GM12872 (cell line): ENCODE measurements at regions not wholly inside any gene's neighbourhood (a gene's known extent, or its start where the extent isn't known, plus 50 kb on each side); places are given as distances from the start of the nearest gene placed in this dataset.

Experiments
- CTCF ChIP-seq: IDR thresholded peaks from 3 replicates; pipeline ENCODE4 v1.5.1; 2011; ENCODE audit warnings: low read depth, mild to moderate bottlenecking, low read length, moderate library complexity; ENCODE audit not compliant: insufficient read depth

DNA sequence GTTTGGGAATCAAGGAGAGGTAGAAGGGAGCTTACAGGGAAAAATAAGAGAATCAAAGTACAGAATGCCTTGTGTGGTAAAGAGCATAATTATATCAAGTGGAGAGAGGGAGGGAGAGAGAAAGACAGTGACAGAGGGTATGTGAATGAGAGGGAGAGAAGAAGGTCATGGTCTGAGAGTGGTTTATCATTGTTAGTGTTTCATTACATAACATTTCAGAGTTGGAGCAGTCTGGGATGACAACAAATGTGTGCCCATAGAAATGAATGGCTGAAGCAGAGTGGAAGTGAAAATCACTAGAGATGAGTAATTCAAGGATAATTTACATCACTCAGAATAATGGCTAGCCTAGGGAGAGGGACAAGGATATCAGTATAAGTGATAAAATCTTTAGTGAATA lies 799.2 kb downstream of the TLE1 start:
- no peak for TF ChIP-seq CTCF

DNA sequence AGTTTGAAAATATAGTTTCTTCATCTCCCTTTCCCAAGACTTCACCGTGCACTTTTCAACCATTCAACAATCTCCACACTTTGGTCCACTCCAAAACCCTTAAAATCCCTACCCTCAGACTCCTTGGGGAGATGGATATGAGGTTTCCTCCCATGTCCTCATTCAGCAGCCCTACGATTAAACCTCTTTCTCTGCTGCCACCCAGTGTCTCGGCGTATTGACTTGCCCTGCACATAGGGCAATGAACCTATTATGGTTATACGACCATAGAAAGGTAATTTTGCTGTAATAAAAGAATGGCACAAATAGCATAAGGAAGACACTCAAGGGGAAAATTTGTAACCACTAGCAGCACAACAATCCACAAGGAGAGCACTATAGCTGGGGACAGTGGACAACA lies 803.5 kb downstream of the TLE1 start:
- no peak for TF ChIP-seq CTCF

DNA sequence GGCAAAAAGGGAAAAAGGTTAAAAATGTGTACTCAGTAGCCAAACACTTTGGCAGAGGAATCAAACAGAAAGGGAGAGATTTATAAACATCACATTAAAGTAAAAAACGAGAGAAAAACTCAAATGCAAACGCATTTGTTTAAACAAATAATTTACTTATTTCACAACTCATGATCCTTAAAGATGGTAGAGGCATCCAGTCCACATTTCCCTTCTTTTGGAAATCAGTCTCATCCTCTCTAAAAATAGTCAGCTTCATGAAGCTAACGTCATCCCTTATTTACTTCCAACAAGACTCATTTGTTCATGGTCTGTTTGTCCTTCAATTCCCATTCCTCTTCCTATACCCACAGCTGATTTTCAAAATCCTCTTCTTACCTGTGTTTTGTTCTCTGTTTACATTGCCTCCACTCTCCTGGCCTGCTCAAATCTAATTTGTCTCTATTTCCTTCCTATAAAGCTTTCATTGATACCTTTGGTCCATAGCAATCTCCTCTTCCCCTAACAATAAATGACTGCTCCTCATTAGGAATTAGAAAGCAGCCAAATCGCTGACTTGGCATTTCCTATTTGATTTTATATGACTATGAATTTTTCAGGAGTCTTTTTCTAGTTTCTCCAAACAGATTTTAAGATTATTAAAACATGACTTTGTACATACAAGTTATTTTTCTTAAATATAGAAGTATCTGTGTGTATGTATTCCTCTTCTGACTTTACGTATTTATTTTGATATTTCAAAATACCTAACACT lies 805.3 kb downstream of the TLE1 start:
- no peak for TF ChIP-seq CTCF

DNA sequence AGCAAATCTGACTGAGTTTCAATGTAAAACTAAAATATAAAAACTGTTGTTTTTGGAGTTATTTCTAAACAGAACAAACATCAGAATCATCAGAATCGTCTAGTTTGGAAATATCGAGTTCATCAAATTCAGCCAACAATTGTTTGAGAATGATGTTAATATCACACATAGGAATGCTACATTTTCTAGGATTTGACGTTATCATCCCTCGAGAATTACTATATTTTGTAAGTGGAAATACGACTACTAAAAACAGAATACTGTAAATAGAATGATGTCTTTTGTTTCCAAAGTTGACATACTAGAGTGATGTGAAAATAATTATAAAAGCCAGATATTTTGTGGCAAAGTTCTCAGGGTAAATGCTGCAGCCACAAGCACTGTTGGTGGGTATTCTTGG lies 805.9 kb downstream of the TLE1 start:
- no peak for TF ChIP-seq CTCF

- TF ChIP-seq CTCF, result no peak
Observed at GRCh38 chr9:80881940-80882339, 807.4 kb downstream of the TLE1 start.

DNA sequence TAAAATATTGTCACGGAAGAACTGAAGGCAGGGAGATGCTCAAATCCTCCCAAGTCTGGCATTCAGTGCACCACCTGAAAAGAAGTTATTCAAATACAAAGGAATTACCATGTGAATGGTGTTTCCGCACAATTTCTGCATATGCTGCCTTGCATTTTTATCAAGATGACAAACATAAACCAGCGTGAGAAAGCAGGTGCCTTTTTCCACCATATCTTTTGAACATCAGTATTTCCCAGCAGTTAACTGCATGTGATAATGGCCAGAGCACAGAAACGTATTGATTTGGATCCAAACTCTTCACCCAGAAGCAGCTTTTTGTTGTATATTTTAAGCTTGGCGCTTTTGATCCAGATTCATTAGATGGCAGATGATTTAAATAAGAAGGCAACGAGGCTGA lies 808.0 kb downstream of the TLE1 start:
- no peak for TF ChIP-seq CTCF

- no peak for TF ChIP-seq CTCF
Observed at GRCh38 chr9:80878556-80878955, 810.8 kb downstream of the TLE1 start.

- TF ChIP-seq CTCF, result no peak
Observed at GRCh38 chr9:80875947-80876346, 813.4 kb downstream of the TLE1 start.
